Body of pancreas (tissue), 4 donors: ENCODE measurements at regions not wholly inside any gene's neighbourhood (a gene's known extent, or its start where the extent isn't known, plus 50 kb on each side); places are given as distances from the start of the nearest gene placed in this dataset.

Experiments used
- ATAC-seq: fragments of 150-250 bp; one replicate; pipeline ENCODE4 v1.9.1; 2016
- DNase-seq, 4 donors: peaks; one replicate each; pipeline ENCODE4 v3.0.0-alpha.2; 2019
- H3K27ac ChIP-seq, 4 donors: fragments of 200-600 bp; sonication (generic); 1 replicate in 3 of 4; 2 replicates in 1 of 4; pipeline versions ENCODE4 v1.5.1 to v1.6.1; 2016 to 2019; ENCODE audit warnings: mild to moderate bottlenecking in 1 of 4, mixed read lengths in 1 of 4, moderate library complexity in 1 of 4
- H3K27me3 ChIP-seq, 2 donors: fragments of 200-600 bp; sonication (generic); one replicate each; pipeline ENCODE4 v1.6.0; 2016; ENCODE audit warnings: mild to moderate bottlenecking in 1 of 2
- H3K36me3 ChIP-seq, 2 donors: fragments of 200-600 bp; sonication (generic); replicated peaks in 1 of 2; 2 replicates each; pipeline ENCODE4 v1.5.1; 2016; ENCODE audit warnings: low read depth in 2 of 2; ENCODE audit not compliant: insufficient read depth in 1 of 2
- H3K4me1 ChIP-seq: fragments of 200-600 bp; sonication (generic); one replicate; pipeline ENCODE4 v1.6.0; 2016
- H3K4me3 ChIP-seq, 2 donors: fragments of 200-600 bp; sonication (generic); 1 replicate in 1 of 2; 2 replicates in 1 of 2; pipeline ENCODE4 v1.5.1; 2016 to 2019
- H3K9me3 ChIP-seq, 3 donors: fragments of 200-600 bp; sonication (generic); 1 replicate in 2 of 3; 2 replicates in 1 of 3; pipeline ENCODE4 v1.5.1; 2016
- POLR2A ChIP-seq, 3 donors: fragments of 450-650 bp; IDR thresholded peaks; one replicate each; pipeline ENCODE4 v1.6.1; 2016; ENCODE audit warnings: antibody characterized with exemption in 3 of 3, mild to moderate bottlenecking in 2 of 3
- WGBS, 2 donors: methylation state at CpG; one replicate each; pipeline ENCODE4 v1.1.5; 2017; 5-methylcytosine and 5-hydroxymethylcytosine counted together
- intact Hi-C: fragments of 100-400 bp; cut with DNase I; formaldehyde crosslinking; loops from one replicate; pipeline ENCODE4 v1.15.1; 2023
- TF ChIP-seq, protein P1 (sequence below), 7 experiments: fragments of 450-650 bp in 4 of 7; fragments of 200-600 bp in 3 of 7; sonication (generic) in 3 of 7; IDR thresholded peaks; one replicate each; pipeline ENCODE4 v1.5.1; 2016 to 2019; ENCODE audit warnings: antibody characterized with exemption in 7 of 7

DNA sequence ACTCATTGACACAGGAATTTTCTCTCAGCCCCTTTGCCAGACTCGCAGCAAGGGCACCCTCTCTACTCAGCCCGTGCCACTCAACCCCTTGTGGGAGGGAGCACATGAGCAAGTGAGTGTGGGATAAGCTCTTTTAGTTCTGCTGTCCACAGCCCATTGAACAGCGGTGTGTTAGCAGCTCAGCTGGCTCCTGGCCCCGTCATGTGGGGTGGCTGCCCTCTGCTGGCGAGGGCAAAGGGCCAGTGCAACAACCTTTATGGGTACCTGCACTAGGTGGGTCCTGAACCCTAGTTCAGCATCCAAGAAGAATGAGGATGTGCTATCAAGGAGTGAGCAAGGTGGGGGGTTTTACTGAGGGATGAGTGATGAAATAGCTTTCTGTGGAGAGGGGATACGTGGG, 85.0 kb upstream of the ZNF81 start:
- Histone ChIP-seq H3K9me3 (no peaks in the 10 kb centered on the region), H3K36me3 (no peaks in the 10 kb centered on the region), H3K4me3 (no peak overlapping the region), H3K27me3 (no peaks in the 10 kb centered on the region), H3K4me1 (peaks cover 9% of the 10 kb centered on the region), H3K27ac (no peak overlapping the region)
- WGBS, 2 donors, result 17 to 24% methylated on average over 3 to 6 of the region's 6 CpGs
- DNase-seq, result peak; percentile 43 to 71 (median 53)
- intact Hi-C loops, result no loop called here
- TF ChIP-seq, protein P1, sequence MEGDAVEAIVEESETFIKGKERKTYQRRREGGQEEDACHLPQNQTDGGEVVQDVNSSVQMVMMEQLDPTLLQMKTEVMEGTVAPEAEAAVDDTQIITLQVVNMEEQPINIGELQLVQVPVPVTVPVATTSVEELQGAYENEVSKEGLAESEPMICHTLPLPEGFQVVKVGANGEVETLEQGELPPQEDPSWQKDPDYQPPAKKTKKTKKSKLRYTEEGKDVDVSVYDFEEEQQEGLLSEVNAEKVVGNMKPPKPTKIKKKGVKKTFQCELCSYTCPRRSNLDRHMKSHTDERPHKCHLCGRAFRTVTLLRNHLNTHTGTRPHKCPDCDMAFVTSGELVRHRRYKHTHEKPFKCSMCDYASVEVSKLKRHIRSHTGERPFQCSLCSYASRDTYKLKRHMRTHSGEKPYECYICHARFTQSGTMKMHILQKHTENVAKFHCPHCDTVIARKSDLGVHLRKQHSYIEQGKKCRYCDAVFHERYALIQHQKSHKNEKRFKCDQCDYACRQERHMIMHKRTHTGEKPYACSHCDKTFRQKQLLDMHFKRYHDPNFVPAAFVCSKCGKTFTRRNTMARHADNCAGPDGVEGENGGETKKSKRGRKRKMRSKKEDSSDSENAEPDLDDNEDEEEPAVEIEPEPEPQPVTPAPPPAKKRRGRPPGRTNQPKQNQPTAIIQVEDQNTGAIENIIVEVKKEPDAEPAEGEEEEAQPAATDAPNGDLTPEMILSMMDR (IDR thresholded peaks at IDR 0.05), result peak in 6 of 7 experiments; percentile 16 to 51 (median 37)
- TF ChIP-seq POLR2A (IDR thresholded peaks at IDR 0.05), result no peak
- peak; percentile 65 for ATAC-seq

DNA sequence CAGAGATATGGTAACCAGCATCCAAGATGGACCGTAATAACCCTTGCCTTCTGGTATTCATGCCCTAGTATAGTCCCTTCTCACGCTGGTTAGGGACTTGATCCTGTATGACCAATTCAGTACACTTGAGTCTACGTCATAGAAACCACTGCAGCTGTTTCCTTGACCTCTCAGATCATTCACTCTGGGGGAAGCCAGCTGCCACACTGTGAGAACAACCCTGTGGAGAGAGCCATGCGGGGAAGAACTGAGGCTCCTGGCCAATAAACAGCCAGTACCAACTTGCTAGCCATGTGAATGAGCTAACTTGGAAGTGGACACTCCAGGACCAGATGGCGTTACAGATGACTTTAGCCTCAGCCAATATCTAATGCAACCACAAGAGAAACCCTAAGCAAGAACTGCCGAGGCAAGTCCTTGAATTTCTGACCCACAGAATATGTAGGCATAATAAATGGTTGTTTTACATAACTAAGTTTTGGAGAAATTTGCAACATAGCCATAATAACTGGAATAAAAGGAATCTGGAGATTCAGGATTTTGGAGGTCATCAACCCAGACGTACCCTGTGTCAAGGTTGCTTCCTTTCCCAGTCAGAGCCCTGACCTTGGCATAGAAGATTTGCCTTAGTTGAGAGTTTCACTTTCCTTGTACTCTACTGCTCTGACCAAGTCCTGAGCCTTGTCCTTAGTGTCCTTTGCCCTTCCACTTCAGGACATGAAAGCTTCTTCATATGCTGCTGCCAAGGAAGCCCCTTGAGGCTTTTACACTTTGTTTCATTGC, 87.3 kb upstream of the ZNF81 start:
- 59 to 71% methylated on average over 5 to 7 of the region's 7 CpGs for WGBS, 2 donors
- intact Hi-C loops, result no loop called here
- Histone ChIP-seq H3K9me3 (no peaks in the 10 kb centered on the region), H3K4me3 (no peak overlapping the region), H3K4me1 (peaks cover 9% of the 10 kb centered on the region), H3K27me3 (no peaks in the 10 kb centered on the region), H3K27ac (no peak overlapping the region), H3K36me3 (no peaks in the 10 kb centered on the region)
- no peak for ATAC-seq
- no peak for DNase-seq
- TF ChIP-seq, protein P1 (IDR thresholded peaks at IDR 0.05), result no peak
- TF ChIP-seq POLR2A (IDR thresholded peaks at IDR 0.05), result no peak

- ATAC-seq (no peak), DNase-seq (no peak)
- Histone ChIP-seq H3K9me3 (no peaks in the 10 kb centered on the region), H3K4me3 (no peak overlapping the region), H3K27ac (no peak overlapping the region), H3K27me3 (no peaks in the 10 kb centered on the region), H3K4me1 (peaks cover 9% of the 10 kb centered on the region), H3K36me3 (no peaks in the 10 kb centered on the region)
- TF ChIP-seq, protein P1 (IDR thresholded peaks at IDR 0.05), result no peak
- no peak for TF ChIP-seq POLR2A (IDR thresholded peaks at IDR 0.05)
- WGBS, 2 donors, result 61 to 81% methylated on average over 2 to 3 of the region's 4 CpGs
- intact Hi-C loops, result no loop called here
Measured at GRCh38 chrX:47748576-47748975, 88.1 kb upstream of the ZNF81 start.

GRCh38 chrX:47746446-47746845, 87.5 kb upstream of the UXT start:
- intact Hi-C loops, result no loop called here
- no peaks in the 10 kb centered on the region for H3K9me3 ChIP-seq
- H3K27me3 ChIP-seq, result no peaks in the 10 kb centered on the region
- DNase-seq (no peak), ATAC-seq (no peak)
- WGBS, 2 donors, result 57 to 58% methylated on average over 3 of the region's 3 CpGs
- TF ChIP-seq, protein P1 (IDR thresholded peaks at IDR 0.05), result no peak
- TF ChIP-seq POLR2A (IDR thresholded peaks at IDR 0.05), result no peak
- H3K27ac ChIP-seq, result no peak overlapping the region
- no peak overlapping the region for H3K4me3 ChIP-seq
- no peaks in the 10 kb centered on the region for H3K36me3 ChIP-seq
- H3K4me1 ChIP-seq, result no peaks in the 10 kb centered on the region

- ATAC-seq (no peak), DNase-seq (no peak)
- Histone ChIP-seq H3K4me1 (no peaks in the 10 kb centered on the region), H3K27me3 (no peaks in the 10 kb centered on the region), H3K4me3 (no peak overlapping the region), H3K27ac (no peak overlapping the region), H3K9me3 (no peaks in the 10 kb centered on the region), H3K36me3 (no peaks in the 10 kb centered on the region)
- 43 to 60% methylated on average over 1 of the region's 1 CpG for WGBS, 2 donors
- no peak for TF ChIP-seq POLR2A (IDR thresholded peaks at IDR 0.05)
- TF ChIP-seq, protein P1 (IDR thresholded peaks at IDR 0.05), result no peak
- intact Hi-C loops, result no loop called here
Measured at GRCh38 chrX:47745416-47745815, 86.4 kb upstream of the UXT start.
